NCI-H446 treated with DMSO at 0.1 percent for 48 hours (cell line): ENCODE measurements at regions not wholly inside any gene's neighbourhood (a gene's known extent, or its start where the extent isn't known, plus 50 kb on each side); places are given as distances from the start of the nearest gene placed in this dataset.

Experiments used
- DNase-seq: peaks from one replicate; lab custom pipeline; 2025; lab: John Stamatoyannopoulos, UW

- DNase-seq = no peak
Measured at GRCh38 chr6:105814745-105815536, 271.2 kb upstream of the PRDM1 start.

DNA sequence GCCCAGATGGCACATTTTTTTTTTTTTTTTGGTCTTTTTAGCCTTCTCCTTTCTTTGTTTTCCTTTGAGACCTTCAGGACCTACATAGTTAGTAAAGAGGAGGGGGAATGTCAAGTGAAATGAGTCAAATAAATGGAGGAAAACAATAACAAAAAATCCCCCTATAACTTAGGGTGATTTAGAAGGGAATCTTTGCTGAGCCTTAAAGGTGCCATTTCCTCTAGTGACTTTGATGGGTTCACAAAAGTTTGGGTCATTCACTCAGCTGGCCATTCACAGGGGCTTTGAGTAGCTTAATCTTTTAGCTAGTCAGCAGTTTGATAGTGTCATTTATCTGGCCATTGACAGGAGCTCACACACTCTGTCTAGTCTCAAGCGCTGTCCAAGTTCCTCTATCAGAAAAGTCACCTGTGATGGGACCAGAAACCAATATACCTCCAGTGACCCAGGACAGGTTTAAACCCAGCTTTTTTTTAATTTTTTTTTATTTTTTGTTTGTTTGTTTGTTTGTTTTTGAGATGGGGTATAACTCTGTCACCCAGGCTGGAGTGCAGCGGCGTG, 275.1 kb upstream of the PRDM1 start:
- no peak for DNase-seq

DNA sequence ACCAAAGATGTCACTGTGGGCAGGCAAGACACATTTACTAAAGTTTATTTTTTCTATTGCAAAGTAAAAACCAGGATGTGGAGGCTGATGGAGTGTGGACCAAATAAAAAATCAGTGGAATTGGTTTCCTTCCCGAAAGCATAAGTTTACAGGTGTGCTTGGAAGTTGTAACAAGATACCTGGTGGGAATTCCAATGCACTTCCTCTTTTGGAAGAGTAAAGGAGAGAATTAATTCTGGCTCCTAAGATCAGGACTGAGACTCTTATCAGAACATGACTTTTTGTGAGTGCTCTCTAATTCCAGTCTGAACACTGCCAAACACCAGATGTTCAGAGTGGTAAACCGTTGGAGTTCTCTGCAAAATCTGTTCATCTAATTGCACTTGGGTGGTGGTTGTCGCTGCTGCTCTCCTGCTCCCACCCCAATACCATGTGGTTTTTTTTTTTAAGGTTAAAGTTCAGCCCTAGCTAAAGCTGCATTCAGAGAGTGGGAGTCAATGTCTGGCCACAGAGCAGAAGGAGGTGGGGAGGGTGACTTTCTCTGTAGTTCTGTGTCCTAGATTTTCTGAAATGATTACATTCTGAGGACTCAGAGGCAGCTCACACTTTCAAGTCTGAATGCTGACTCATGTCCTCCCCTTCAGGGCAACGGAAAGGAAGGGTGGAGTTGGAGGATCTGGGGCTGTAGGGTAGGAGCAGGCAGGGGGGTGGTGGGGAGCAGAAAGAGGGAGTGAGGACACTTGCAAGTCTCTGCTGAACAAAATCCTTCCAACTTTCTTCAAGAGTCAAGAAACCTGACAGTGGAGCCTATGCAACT, 275.8 kb upstream of the PRDM1 start:
- DNase-seq = peak; percentile 31

DNA sequence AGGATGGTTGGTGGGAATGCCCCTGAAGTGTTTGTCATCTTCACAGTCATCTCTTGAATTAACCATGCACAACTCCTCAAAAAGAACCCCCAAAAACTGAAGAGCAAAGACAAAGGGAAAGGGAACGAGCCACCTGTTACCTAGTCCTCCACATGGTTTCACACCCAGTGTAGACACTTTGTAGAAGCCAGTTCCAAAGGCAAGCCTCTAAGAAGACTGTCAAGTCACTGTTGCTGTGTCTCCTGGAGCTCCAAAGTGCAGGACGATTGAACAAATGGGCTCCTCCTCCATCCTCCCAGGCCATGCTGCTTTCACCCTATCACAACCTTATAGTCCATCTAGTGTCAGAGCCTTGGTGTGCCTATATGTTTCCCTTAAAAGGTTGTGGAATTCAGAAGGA, 277.6 kb upstream of the PRDM1 start:
- no peak for DNase-seq

DNA sequence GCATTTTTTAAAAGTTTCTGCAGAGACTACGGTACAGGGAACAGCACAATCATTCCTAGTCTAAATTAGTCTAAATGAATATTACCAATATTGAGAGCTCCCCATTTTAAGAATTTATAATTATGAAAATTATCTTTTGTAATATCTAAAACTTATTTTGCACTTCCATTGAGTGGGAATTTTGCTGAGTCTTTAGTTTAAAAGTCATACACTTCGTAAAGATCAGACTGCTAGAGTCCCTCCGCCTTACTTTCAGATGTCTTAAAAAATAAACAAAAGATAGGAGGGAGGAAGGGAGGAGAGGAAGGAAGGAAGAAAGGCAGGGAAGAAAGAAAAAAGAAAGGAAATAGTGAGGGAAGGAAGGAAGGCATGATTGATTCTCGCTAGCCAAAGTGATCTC, 278.2 kb upstream of the PRDM1 start:
- DNase-seq = no peak

- DNase-seq = no peak
Measured at GRCh38 chr6:105806486-105806920, 279.6 kb upstream of the PRDM1 start.

DNA sequence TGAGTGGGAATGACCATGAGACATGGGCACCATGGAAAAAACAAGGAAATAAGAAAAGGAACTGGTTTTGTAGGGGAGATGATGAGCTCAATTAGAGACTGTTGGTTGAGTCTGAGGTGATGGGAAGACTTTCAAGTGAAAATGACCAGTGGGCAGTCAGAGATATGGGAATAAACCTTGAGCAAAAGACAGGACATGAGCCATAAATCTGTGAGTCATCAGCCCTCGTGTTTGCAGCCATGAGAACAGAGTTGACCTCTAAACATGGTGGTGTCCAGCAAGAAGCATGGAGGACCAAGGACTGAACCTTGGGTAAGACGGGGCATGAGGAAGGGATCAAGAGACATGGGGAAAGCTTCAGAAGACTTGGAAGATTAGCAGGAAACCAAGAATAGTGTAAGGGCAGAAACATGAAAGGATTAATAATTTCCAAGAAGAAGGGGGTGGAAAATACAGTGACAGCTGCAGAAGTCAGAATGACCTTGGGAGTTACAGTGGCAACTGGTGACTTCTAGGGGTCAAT, 280.6 kb upstream of the PRDM1 start:
- no peak for DNase-seq

- DNase-seq = no peak
Measured at GRCh38 chr6:105804424-105804823, 281.7 kb upstream of the PRDM1 start.

DNA sequence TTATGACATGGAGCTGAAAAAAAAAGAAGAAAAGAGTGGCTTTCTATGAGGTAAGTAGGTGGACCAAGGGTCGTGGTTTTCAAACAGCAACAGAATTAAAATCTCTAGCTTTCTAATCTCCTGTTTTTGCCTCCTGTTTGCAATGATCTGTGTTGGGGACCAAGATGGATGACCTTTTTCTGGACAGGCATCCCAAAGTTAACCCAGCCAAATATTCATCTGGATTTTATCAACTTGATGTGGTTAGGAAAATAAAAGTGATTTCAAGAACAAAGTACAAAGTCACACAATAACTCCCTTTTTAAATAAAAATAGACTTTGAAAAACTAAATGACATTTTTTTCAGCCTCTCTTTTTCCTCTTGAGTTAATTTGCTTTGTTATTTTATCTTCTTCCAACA, 282.1 kb upstream of the PRDM1 start:
- no peak for DNase-seq

DNA sequence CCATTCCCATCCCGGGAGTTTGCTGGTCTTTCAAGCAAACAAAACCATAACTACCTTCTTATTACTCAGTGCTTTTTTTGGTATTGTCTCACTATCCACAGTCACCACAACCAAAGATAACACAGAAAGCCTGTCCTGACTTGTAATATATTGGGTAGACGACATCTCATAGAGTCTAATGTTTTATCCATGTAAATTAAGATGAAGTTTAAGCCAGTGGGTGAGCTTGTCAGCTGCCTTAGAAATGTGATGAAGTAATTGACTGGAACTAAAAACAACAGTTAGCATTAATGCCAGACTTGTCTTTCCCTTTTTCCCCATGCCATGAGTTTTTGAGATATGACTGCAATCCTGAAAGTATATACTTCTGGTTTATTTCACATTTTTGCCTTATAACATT, 282.7 kb upstream of the PRDM1 start:
- no peak for DNase-seq

- DNase-seq = no peak
Measured at GRCh38 chr6:105802703-105803102, 283.4 kb upstream of the PRDM1 start.

GRCh38 chr6:105800871-105801270, 285.3 kb upstream of the PRDM1 start:
- no peak for DNase-seq

GRCh38 chr6:105800398-105800797, 285.7 kb upstream of the PRDM1 start:
- DNase-seq = no peak

DNA sequence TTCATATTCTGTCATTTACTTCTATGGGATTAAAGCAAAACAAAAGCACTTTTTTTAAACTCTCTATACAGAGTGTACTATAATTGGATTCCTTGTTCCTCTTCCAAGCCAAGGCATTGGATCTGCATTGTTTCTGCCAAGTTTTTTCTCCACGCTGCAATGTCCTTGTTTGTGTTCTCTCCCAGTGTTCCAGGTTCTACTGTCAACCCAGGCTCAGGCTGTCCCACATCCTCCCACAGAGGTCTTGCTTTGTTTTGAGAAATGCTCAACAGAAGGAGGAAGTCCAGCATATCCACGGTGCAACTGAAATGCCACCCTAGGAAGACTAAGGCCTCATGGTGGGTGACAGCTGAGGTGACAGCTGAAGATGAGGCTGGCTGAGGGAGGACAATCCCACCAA, 287.1 kb upstream of the PRDM1 start:
- DNase-seq = no peak

GRCh38 chr6:105797983-105798453, 288.1 kb upstream of the PRDM1 start:
- no peak for DNase-seq

DNA sequence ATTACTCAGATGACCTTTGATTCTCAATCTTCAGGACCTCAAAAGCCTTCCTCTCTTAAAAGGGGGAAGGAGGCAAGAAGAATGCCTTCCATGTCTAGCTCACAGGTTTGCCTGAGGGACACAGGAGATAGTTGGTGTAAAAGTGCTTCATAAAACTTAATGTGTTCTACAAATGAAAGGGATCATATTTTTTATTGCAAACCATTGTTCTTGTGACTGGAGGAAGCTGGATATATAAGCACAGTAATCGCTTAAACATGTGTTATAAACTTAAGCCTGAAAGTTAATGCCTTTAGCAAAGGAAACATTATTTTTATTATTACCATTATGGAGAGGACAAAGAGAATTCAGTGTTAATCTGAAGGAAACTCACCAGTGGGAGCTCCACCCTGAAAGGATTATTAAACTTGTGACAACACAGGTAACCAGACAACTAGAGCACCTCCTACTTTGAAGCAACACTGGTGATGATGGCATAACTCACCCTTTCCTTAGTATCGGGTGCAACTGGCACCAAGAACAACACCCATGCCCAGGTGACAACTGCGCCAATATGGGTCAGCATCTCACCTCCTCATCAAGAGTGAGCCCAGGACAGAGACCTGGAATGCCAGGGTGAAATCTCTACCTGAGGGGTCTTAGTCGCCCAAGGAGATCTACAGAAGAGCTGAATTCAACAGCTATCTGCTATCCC, 288.7 kb upstream of the PRDM1 start:
- no peak for DNase-seq

GRCh38 chr6:105795913-105796517, 290.1 kb upstream of the PRDM1 start:
- no peak for DNase-seq

GRCh38 chr6:105795366-105795765, 290.8 kb upstream of the PRDM1 start:
- no peak for DNase-seq

GRCh38 chr6:105794870-105795269, 291.3 kb upstream of the PRDM1 start:
- no peak for DNase-seq

- DNase-seq = no peak
Measured at GRCh38 chr6:105794239-105794638, 291.9 kb upstream of the PRDM1 start.

DNA sequence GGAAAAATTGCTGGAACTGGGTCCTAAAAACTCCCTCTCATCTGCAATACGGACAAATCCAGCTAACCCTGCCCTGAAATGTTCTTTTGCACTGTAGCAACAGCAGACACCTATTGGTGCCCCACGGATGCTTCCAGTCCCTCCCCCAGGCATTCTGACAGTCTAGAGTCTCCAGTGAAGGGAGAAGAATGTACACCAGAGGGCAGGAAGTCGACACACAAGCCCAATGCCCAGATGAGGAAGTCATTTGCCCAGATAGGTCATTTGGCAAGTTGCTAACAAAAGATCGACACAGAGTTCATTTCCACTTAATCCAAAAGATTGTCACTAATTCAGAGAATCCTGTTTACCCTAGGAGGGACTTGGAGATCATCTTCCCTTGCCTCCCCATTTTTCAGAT, 293.0 kb upstream of the PRDM1 start:
- no peak for DNase-seq
